PFSK-1 (cell line): ENCODE measurements at regions not wholly inside any gene's neighbourhood (a gene's known extent, or its start where the extent isn't known, plus 50 kb on each side); places are given as distances from the start of the nearest gene placed in this dataset.

Experiments
- FOXP2 ChIP-seq: optimal IDR thresholded peaks from 2 replicates; pipeline ENCODE3; 2011; ENCODE audit warnings: borderline replicate concordance, control low read depth, inconsistent platforms; ENCODE audit not compliant: insufficient read depth; ENCODE audit errors: extremely low read length, extremely low read depth
- POLR2AphosphoS5 ChIP-seq: IDR thresholded peaks from 2 replicates; pipeline ENCODE4 v1.6.1; 2012; ENCODE audit warnings: low read depth, mild to moderate bottlenecking, control low read depth, low read length, moderate library complexity
- SIN3A ChIP-seq: IDR thresholded peaks from 2 replicates; pipeline ENCODE4 v1.6.1; 2012; ENCODE audit warnings: mild to moderate bottlenecking, low read length, moderate library complexity, borderline replicate concordance; ENCODE audit not compliant: insufficient read depth
- TAF1 ChIP-seq: IDR thresholded peaks from 2 replicates; pipeline ENCODE4 v1.6.1; 2012; ENCODE audit warnings: low read length, control low read depth, borderline replicate concordance; ENCODE audit not compliant: insufficient read depth
- TF ChIP-seq, protein P1 (sequence below), 2 experiments: IDR thresholded peaks; 2 replicates each; pipeline versions ENCODE4 v1.6.1 to v1.8.0; 2011 to 2012; ENCODE audit warnings: low read depth in 2 of 2, low read length in 2 of 2, control low read depth in 1 of 2, inconsistent platforms in 1 of 2, mild to moderate bottlenecking in 1 of 2, moderate library complexity in 1 of 2; ENCODE audit not compliant: insufficient read depth in 1 of 2

- TF ChIP-seq TAF1 (no peak), POLR2AphosphoS5 (no peak), SIN3A (no peak), FOXP2 (no peak)
- TF ChIP-seq, protein P1, sequence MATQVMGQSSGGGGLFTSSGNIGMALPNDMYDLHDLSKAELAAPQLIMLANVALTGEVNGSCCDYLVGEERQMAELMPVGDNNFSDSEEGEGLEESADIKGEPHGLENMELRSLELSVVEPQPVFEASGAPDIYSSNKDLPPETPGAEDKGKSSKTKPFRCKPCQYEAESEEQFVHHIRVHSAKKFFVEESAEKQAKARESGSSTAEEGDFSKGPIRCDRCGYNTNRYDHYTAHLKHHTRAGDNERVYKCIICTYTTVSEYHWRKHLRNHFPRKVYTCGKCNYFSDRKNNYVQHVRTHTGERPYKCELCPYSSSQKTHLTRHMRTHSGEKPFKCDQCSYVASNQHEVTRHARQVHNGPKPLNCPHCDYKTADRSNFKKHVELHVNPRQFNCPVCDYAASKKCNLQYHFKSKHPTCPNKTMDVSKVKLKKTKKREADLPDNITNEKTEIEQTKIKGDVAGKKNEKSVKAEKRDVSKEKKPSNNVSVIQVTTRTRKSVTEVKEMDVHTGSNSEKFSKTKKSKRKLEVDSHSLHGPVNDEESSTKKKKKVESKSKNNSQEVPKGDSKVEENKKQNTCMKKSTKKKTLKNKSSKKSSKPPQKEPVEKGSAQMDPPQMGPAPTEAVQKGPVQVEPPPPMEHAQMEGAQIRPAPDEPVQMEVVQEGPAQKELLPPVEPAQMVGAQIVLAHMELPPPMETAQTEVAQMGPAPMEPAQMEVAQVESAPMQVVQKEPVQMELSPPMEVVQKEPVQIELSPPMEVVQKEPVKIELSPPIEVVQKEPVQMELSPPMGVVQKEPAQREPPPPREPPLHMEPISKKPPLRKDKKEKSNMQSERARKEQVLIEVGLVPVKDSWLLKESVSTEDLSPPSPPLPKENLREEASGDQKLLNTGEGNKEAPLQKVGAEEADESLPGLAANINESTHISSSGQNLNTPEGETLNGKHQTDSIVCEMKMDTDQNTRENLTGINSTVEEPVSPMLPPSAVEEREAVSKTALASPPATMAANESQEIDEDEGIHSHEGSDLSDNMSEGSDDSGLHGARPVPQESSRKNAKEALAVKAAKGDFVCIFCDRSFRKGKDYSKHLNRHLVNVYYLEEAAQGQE (IDR thresholded peaks at IDR 0.05; ENCODE audit: insufficient read depth in 1 of 2, low read depth in 2 of 2, low read length in 2 of 2), result no peak
Observed at GRCh38 chr21:25466470-25466869, 140.8 kb downstream of the MRPL39 start.

DNA sequence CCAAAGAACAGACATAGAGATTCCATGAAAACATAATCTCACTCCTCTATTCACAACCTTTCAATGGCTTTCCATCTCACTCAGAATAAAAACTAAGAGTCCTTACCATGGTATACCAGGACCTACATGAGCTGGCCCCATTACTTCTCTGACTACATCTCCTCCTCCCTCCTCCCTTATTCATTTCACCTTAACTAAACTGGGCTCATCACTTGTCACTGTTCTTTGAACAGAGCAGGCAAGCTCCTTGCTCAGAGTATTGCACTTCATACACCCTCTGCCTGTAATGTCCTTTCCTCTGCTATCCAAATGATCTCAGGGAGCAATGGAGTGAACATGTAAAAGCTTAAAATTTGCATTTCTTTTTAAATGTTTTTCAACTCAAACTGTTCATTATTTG lies 142.0 kb downstream of the MRPL39 start:
- TF ChIP-seq POLR2AphosphoS5 (no peak), TAF1 (no peak), FOXP2 (no peak), SIN3A (no peak)
- TF ChIP-seq, protein P1 (IDR thresholded peaks at IDR 0.05; ENCODE audit: insufficient read depth in 1 of 2, low read depth in 2 of 2, low read length in 2 of 2), result no peak

DNA sequence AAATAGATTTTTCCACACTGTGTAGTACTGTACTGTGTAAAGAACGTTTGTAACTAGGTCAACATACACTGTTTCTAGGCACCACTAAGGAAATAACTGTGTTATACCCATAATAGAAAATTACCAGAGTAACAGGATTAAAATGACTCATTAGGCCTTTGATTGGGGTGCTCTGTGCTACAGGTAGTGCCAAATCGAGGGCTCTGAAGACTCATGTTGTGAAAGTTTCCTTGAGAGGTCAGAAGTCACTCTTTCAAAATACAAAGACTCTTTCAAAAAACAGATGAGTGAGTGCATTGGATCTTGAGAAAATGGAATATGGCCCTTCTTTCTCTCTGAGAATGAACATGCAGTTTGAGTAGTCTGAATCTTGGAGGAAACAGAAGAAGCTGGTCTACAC lies 143.0 kb downstream of the MRPL39 start:
- TF ChIP-seq SIN3A (no peak), TAF1 (no peak), POLR2AphosphoS5 (no peak), FOXP2 (no peak)
- TF ChIP-seq, protein P1 (IDR thresholded peaks at IDR 0.05; ENCODE audit: insufficient read depth in 1 of 2, low read depth in 2 of 2, low read length in 2 of 2), result no peak

DNA sequence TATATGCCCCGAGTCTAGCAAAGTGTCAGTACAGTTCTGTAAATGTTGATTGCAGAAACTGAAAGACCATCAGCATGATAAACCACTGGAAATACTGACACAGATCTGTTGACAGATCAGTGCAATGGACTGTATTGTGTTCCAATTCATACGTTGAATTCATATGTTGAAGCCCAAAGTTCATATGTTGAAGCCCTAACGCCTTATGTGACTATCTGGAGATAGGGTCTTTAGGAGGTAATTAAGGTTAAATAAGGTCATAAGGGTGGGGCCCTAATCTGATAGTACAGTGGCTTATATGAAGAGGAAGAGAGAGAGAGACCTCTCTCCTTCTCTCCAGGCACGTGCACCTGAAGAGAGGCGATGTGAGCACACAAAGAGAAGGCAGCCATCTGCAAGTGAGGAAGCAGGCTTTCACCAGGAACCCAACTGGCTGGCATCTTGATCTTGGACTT lies 144.7 kb downstream of the MRPL39 start:
- TF ChIP-seq POLR2AphosphoS5 (no peak), FOXP2 (no peak), TAF1 (no peak), SIN3A (no peak)
- TF ChIP-seq, protein P1 (IDR thresholded peaks at IDR 0.05; ENCODE audit: insufficient read depth in 1 of 2, low read depth in 2 of 2, low read length in 2 of 2), result no peak

- TF ChIP-seq SIN3A, result no peak
- no peak for TF ChIP-seq TAF1
- no peak for TF ChIP-seq POLR2AphosphoS5
- TF ChIP-seq, protein P1 (IDR thresholded peaks at IDR 0.05; ENCODE audit: insufficient read depth in 1 of 2, low read depth in 2 of 2, low read length in 2 of 2), result no peak
- TF ChIP-seq FOXP2, result no peak
Observed at GRCh38 chr21:25461725-25462124, 145.6 kb downstream of the MRPL39 start.
